ENCODE measurements at regions not wholly inside any gene's neighbourhood (a gene's known extent, or its start where the extent isn't known, plus 50 kb on each side); places are given as distances from the start of the nearest gene placed in this dataset.

DNA sequence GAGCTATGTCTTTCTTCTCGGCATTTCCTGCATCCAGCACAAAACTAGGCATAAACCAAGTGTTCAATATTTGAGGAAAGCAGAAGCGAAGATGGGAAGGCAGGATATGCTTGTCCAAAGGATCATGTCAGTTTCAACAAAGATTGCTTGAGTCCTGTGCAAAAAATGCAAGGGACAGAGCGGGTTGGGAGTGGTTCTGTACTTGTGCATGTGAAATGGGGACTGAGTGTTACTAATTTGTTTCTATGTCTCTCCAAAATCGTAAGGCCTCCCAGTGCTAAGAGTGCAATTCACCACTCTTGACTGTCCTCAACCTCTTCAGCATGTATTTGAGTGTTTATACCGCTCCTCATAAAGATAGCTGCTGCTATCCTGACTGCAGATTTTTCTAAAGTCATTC, 166.2 kb downstream of the DLEU7 start:
- DNase-seq (ENCODE audit: low read depth): no peak
- no peak overlapping the region for H3K4me3 ChIP-seq (ENCODE audit: low read depth, low read length)
- CTCF ChIA-PET: interaction anchor here (2.0 kb wide), 1 partner anchor 14 kb away, joined by 7 read pairs; no protein-coding TSS in a partner anchor
- TF ChIP-seq, protein P1, sequence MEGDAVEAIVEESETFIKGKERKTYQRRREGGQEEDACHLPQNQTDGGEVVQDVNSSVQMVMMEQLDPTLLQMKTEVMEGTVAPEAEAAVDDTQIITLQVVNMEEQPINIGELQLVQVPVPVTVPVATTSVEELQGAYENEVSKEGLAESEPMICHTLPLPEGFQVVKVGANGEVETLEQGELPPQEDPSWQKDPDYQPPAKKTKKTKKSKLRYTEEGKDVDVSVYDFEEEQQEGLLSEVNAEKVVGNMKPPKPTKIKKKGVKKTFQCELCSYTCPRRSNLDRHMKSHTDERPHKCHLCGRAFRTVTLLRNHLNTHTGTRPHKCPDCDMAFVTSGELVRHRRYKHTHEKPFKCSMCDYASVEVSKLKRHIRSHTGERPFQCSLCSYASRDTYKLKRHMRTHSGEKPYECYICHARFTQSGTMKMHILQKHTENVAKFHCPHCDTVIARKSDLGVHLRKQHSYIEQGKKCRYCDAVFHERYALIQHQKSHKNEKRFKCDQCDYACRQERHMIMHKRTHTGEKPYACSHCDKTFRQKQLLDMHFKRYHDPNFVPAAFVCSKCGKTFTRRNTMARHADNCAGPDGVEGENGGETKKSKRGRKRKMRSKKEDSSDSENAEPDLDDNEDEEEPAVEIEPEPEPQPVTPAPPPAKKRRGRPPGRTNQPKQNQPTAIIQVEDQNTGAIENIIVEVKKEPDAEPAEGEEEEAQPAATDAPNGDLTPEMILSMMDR (IDR thresholded peaks at IDR 0.05; ENCODE audit: insufficient read depth, low read depth, low read length): no peak
- POLR2A ChIA-PET: no interaction called here
- no peaks in the 10 kb centered on the region; the same call in 1 of the 2 replicates for H3K27me3 ChIP-seq (ENCODE audit: control insufficient read depth, insufficient read depth, low read length)
- H3K36me3 ChIP-seq (ENCODE audit: control insufficient read depth, insufficient read depth, low read length): no peaks in the 10 kb centered on the region

DNA sequence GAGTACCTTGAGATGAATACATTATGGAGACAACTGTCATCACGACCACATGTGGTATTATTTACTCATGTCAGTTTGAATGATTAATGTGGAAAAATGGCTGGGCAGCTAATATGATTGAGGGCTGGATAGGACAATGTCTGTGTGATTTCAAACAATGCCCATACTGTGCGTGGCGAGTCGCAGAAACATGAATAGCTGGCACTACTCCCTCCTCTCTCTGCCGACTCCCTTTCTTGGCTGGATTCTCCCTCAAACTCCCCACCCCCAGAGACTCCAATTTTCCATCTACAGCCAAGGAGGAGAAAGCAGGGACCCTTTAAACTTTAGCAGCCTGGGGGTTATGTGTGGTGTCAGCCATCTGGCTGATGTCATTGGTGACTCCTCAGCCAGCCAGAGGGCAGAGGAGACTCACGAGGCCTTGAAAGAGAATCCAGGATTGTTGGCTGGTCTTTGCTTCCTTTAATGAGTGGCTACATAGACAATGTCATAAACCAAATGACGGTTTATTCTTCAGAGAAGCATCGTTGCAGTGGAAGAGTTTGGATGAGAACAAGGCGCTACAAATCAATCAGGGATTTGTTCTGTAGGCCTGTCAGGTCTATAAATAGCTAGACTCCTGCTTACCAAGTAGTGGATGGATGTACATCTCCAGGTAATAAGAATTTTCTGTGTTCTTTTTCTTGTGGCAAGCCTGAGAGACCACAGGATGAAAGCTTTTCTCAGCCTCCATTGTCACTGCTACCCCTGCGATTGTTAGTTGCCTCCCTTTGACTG, 165.6 kb downstream of the DLEU7 start:
- TF ChIP-seq, protein P1 (IDR thresholded peaks at IDR 0.05; ENCODE audit: insufficient read depth, low read depth, low read length): no peak
- DNase-seq (ENCODE audit: low read depth): no peak
- H3K4me3 ChIP-seq (ENCODE audit: low read depth, low read length): no peak overlapping the region
- ChIA-PET POLR2A (no interaction called here), CTCF (interaction anchor here (2.0 kb wide), 1 partner anchor 13 kb away, joined by 7 read pairs; no protein-coding TSS in a partner anchor)
- H3K36me3 ChIP-seq (ENCODE audit: control insufficient read depth, insufficient read depth, low read length): no peaks in the 10 kb centered on the region
- H3K27me3 ChIP-seq (ENCODE audit: control insufficient read depth, insufficient read depth, low read length): no peaks in the 10 kb centered on the region; the same call in 1 of the 2 replicates

DNA sequence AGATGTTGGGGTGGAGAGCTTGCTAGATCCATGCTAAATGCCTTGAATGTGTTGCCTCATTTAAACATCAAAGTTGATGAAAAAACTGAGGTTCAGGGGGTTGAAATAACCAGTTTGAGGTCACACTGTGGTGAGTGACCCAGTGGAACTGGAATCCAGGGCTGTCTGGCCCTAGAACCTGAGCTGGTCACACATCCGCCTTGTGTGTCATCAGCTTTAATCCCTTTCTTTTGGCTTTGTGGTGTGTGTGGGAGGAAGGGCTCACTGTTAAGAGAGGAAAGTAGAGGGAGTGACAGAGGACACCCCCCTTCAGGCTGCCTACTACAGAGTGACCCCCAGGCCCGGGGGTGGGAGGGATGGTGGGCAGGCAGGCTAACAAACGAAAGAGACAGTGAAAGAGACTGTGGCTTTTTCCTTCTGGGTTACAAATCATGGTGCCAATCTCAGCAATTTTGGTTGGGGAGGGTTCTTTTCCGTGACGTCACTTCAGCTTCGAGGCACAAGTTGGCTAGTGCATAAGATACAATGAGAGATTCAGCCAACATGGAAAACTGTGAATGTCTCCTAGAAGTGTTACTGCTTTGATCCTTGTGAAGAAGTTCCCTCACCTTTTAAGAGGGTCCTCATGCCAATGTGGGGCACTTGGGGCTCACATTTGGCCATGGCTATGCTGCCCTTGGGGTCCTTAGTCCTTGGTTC, 164.9 kb downstream of the DLEU7 start:
- H3K4me3 ChIP-seq (ENCODE audit: low read depth, low read length): no peak overlapping the region
- CTCF ChIA-PET: interaction anchor here (2.0 kb wide), 1 partner anchor 13 kb away, joined by 7 read pairs; no protein-coding TSS in a partner anchor
- no peaks in the 10 kb centered on the region for H3K36me3 ChIP-seq (ENCODE audit: control insufficient read depth, insufficient read depth, low read length)
- no peaks in the 10 kb centered on the region for H3K27me3 ChIP-seq (ENCODE audit: control insufficient read depth, insufficient read depth, low read length)
- POLR2A ChIA-PET: no interaction called here
- DNase-seq (ENCODE audit: low read depth): peak; percentile 65
- TF ChIP-seq, protein P1 (IDR thresholded peaks at IDR 0.05; ENCODE audit: insufficient read depth, low read depth, low read length): no peak

DNA sequence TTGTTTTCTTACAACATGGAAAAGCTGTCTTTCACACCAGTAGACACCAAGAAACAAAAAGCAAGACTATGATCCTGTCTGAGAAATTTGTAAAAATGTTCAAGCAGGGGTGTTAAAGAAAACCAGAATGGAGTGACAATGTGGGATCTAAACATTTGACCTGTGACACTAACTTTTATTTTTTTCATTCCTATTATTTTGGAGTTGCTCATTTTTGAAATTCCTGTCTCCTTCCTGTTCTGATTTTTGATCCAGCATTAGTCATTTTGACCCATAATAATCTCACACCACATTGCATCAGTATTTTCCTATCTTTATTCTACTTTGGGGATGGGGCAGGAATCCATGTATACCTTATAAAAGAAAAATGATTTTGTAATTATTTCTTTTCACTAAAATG, 164.2 kb downstream of the DLEU7 start:
- no peaks in the 10 kb centered on the region for H3K27me3 ChIP-seq (ENCODE audit: control insufficient read depth, insufficient read depth, low read length)
- ChIA-PET POLR2A (no interaction called here), CTCF (no interaction called here)
- TF ChIP-seq, protein P1 (IDR thresholded peaks at IDR 0.05; ENCODE audit: insufficient read depth, low read depth, low read length): no peak
- H3K36me3 ChIP-seq (ENCODE audit: control insufficient read depth, insufficient read depth, low read length): no peaks in the 10 kb centered on the region
- DNase-seq (ENCODE audit: low read depth): peak; percentile 23
- no peak overlapping the region for H3K4me3 ChIP-seq (ENCODE audit: low read depth, low read length)

DNA sequence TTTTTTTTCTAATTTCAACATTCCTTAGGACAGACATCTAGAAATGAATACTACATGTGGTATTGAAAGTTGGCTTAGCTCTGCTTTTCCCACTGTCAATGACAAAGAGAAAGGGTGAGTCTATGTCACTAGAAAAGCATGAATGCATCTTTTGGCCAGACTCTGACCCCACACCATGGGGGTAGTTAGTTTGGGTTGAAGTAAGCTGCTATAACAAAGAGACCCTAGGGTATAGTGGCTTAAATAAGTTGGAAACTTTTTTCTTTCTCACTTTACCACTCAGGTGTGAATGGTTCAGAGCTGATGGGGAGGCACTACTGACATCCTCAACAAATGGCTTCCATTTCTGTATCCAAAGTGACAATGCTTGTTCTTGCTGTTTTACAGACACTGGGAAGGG, 161.5 kb downstream of the DLEU7 start:
- no peaks in the 10 kb centered on the region for H3K36me3 ChIP-seq (ENCODE audit: control insufficient read depth, insufficient read depth, low read length)
- DNase-seq (ENCODE audit: low read depth): no peak
- TF ChIP-seq, protein P1 (IDR thresholded peaks at IDR 0.05; ENCODE audit: insufficient read depth, low read depth, low read length): no peak
- no peaks in the 10 kb centered on the region for H3K27me3 ChIP-seq (ENCODE audit: control insufficient read depth, insufficient read depth, low read length)
- ChIA-PET POLR2A (no interaction called here), CTCF (no interaction called here)
- no peak overlapping the region for H3K4me3 ChIP-seq (ENCODE audit: low read depth, low read length)

All from BJ (cell line).